DOHH2 (cell line): ENCODE measurements at regions not wholly inside any gene's neighbourhood (a gene's known extent, or its start where the extent isn't known, plus 50 kb on each side); places are given as distances from the start of the nearest gene placed in this dataset.

Experiments
- H3F3A ChIP-seq: fragments of 200-600 bp; sonication (generic), shearing (Covaris generic); 2 replicates; pipeline ENCODE4 v1.6.0; 2016; ENCODE audit warnings: antibody characterized with exemption, mild to moderate bottlenecking; ENCODE audit not compliant: control insufficient read depth, insufficient read depth
- H3K27ac ChIP-seq: fragments of 200-600 bp; sonication (generic); 2 replicates; pipeline ENCODE4 v1.5.1; 2014; ENCODE audit warnings: low read depth, mild to moderate bottlenecking, low read length, moderate library complexity
- H3K27me3 ChIP-seq: fragments of 200-600 bp; sonication (generic); 2 replicates; pipeline ENCODE4 v1.6.1; 2014; ENCODE audit warnings: mild to moderate bottlenecking, low read length, mixed read lengths; ENCODE audit not compliant: control insufficient read depth
- H3K36me3 ChIP-seq: fragments of 200-600 bp; sonication (generic); 2 replicates; pipeline ENCODE4 v1.6.1; 2014; ENCODE audit warnings: mild to moderate bottlenecking, low read length, moderate library complexity, mixed read lengths; ENCODE audit not compliant: control insufficient read depth
- H3K4me1 ChIP-seq: fragments of 200-600 bp; sonication (generic); 2 replicates; pipeline ENCODE4 v1.6.1; 2014; ENCODE audit warnings: mild to moderate bottlenecking, low read length, mixed read lengths; ENCODE audit not compliant: control insufficient read depth
- H3K4me2 ChIP-seq: fragments of 200-600 bp; sonication (generic); 2 replicates; pipeline ENCODE4 v1.6.0; 2014; ENCODE audit warnings: mild to moderate bottlenecking, low read length, moderate library complexity
- H3K4me3 ChIP-seq: fragments of 200-600 bp; sonication (generic); 2 replicates; pipeline ENCODE4 v1.5.1; 2014; ENCODE audit warnings: mild to moderate bottlenecking, low read length, mixed read lengths
- H3K79me2 ChIP-seq: fragments of 200-600 bp; sonication (generic); 2 replicates; pipeline ENCODE4 v1.6.1; 2014; ENCODE audit warnings: mild to moderate bottlenecking, low read length, mixed read lengths; ENCODE audit not compliant: control insufficient read depth
- H3K9me2 ChIP-seq: fragments of 200-600 bp; sonication (generic); replicated peaks from 2 replicates; pipeline ENCODE4 v1.6.1; 2014; ENCODE audit warnings: mild to moderate bottlenecking, low read length, mixed read lengths; ENCODE audit not compliant: control insufficient read depth
- H3K9me3 ChIP-seq: fragments of 200-600 bp; sonication (generic); 2 replicates; pipeline ENCODE4 v1.6.1; 2014; ENCODE audit warnings: antibody characterized with exemption, low read length, mixed read lengths; ENCODE audit not compliant: control insufficient read depth, insufficient read depth
- H4K20me1 ChIP-seq: fragments of 200-600 bp; sonication (generic); 2 replicates; pipeline ENCODE4 v1.6.0; 2014; ENCODE audit warnings: low read depth, mild to moderate bottlenecking, antibody characterized with exemption, low read length, moderate library complexity; ENCODE audit not compliant: control insufficient read depth, insufficient read depth
- EZH2phosphoT487 ChIP-seq: fragments of 200-600 bp; sonication (generic); IDR thresholded peaks from 2 replicates; pipeline ENCODE4 v1.6.1; 2017; ENCODE audit warnings: borderline replicate concordance, mild to moderate bottlenecking, antibody characterized with exemption, low read length, moderate library complexity, mixed read lengths
- TF ChIP-seq, protein P1 (sequence below): fragments of 200-600 bp; sonication (generic); IDR thresholded peaks from one replicate; pipeline ENCODE4 v1.5.1; 2014; ENCODE audit warnings: antibody characterized with exemption, mild to moderate bottlenecking, low read depth, low read length; ENCODE audit not compliant: poor library complexity, severe bottlenecking

DNA sequence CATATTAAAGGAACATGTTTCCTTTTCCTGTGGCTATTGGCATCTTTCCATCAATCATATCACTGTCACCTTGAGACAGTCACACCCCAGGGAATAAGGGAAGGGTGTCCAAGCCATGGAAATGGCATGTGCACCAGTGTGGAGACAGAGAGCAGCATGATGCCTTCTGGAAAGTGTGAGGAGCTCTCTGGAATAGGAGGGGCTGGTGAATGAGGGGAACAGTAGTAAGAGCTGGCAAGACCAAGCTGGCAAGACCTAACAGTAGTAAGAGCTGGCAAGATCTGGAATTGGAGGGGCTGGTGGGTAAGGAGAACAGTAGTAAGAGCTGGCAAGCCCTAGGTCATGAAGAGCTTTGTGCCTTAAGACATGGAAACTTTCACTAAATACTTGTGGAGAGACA, 186.7 kb downstream of the C1orf94 start:
- no peaks in the 10 kb centered on the region for H4K20me1 ChIP-seq
- no peaks in the 10 kb centered on the region for H3F3A ChIP-seq
- no peak overlapping the region for H3K27ac ChIP-seq
- H3K79me2 ChIP-seq, result no peaks in the 10 kb centered on the region
- H3K27me3 ChIP-seq, result no peaks in the 10 kb centered on the region; the same call in 1 of the 2 replicates
- H3K4me1 ChIP-seq, result no peaks in the 10 kb centered on the region
- H3K4me2 ChIP-seq, result no peak overlapping the region
- no peaks in the 10 kb centered on the region for H3K36me3 ChIP-seq
- no peak overlapping the region for H3K4me3 ChIP-seq
- TF ChIP-seq, protein P1, sequence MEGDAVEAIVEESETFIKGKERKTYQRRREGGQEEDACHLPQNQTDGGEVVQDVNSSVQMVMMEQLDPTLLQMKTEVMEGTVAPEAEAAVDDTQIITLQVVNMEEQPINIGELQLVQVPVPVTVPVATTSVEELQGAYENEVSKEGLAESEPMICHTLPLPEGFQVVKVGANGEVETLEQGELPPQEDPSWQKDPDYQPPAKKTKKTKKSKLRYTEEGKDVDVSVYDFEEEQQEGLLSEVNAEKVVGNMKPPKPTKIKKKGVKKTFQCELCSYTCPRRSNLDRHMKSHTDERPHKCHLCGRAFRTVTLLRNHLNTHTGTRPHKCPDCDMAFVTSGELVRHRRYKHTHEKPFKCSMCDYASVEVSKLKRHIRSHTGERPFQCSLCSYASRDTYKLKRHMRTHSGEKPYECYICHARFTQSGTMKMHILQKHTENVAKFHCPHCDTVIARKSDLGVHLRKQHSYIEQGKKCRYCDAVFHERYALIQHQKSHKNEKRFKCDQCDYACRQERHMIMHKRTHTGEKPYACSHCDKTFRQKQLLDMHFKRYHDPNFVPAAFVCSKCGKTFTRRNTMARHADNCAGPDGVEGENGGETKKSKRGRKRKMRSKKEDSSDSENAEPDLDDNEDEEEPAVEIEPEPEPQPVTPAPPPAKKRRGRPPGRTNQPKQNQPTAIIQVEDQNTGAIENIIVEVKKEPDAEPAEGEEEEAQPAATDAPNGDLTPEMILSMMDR, result no peak
- TF ChIP-seq EZH2phosphoT487, result no peak
- no peaks in the 10 kb centered on the region for H3K9me2 ChIP-seq
- H3K9me3 ChIP-seq, result no peaks in the 10 kb centered on the region

DNA sequence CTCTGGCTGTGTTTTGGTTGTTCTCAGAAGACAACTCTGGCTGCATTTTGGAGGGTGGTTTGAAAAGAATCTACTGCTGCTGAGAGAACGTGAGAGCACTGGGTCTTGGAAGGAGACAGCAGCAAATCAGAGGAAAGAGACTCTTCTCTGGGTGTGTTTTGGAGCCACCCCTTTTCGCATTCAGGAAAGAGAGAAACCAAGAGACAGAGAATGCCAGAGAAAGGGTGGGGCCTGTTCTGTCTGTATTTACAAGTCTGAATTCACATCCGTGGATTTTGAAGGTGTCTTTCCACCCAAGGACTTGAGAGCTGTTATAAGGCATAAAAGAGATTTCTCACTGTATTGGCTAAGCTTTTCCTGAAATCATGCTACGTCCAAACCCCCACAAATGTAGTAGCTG, 187.2 kb downstream of the C1orf94 start:
- Histone ChIP-seq H3K9me2 (no peaks in the 10 kb centered on the region), H3K36me3 (no peaks in the 10 kb centered on the region), H3K4me1 (no peaks in the 10 kb centered on the region), H3K27ac (no peak overlapping the region), H3K27me3 (no peaks in the 10 kb centered on the region; the same call in 1 of the 2 replicates), H3K9me3 (no peaks in the 10 kb centered on the region), H3K4me2 (no peak overlapping the region), H3F3A (no peaks in the 10 kb centered on the region), H3K79me2 (no peaks in the 10 kb centered on the region), H3K4me3 (no peak overlapping the region), H4K20me1 (no peaks in the 10 kb centered on the region)
- TF ChIP-seq, protein P1, result no peak
- TF ChIP-seq EZH2phosphoT487, result no peak

DNA sequence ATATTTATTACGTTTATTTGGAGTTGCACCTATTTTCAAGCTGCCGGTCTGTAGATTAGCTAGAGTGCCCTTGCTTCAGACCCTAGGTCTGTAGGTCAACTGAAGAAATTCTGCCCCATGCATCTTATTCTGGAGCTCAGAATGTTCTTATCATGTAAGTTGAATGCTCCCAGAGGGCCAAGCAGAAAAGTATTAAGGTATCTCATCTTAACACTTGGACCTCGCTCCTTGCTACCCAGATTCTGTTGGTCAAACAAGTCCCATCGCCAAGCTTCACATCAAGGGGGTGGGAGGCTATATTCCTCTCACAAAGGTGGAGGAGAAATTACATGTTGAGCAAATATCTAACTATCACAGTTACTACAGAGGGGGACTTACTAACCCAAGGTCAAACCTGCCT, 187.7 kb downstream of the C1orf94 start:
- Histone ChIP-seq H3K4me1 (no peaks in the 10 kb centered on the region), H3K27me3 (no peaks in the 10 kb centered on the region; the same call in 1 of the 2 replicates), H4K20me1 (no peaks in the 10 kb centered on the region), H3K27ac (no peak overlapping the region), H3K4me3 (no peak overlapping the region), H3F3A (no peaks in the 10 kb centered on the region), H3K4me2 (no peak overlapping the region), H3K9me3 (no peaks in the 10 kb centered on the region), H3K79me2 (no peaks in the 10 kb centered on the region), H3K36me3 (no peaks in the 10 kb centered on the region), H3K9me2 (no peaks in the 10 kb centered on the region)
- TF ChIP-seq, protein P1, result no peak
- no peak for TF ChIP-seq EZH2phosphoT487

DNA sequence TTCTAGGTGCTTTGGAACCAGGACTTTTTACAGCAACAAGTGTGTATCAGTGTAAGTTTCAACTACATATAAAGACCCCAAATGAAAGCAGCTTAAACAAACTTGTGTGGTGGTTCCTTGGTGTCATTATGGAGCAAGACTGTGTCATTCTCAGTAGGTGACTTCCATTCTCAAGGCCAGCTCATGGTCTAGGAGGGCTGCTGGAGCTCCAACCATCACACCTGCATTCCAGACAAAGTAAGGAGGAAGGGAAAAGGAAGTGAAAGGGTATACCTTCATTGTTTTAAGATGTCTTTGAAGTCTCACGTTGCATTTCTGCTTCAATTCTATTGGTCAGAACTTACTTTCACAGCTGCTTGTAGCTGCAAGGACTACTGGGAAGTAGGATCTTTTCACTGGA, 188.6 kb downstream of the C1orf94 start:
- TF ChIP-seq, protein P1, result no peak
- TF ChIP-seq EZH2phosphoT487, result no peak
- Histone ChIP-seq H3K4me1 (no peaks in the 10 kb centered on the region), H3K27ac (no peak overlapping the region), H3F3A (no peaks in the 10 kb centered on the region), H3K9me2 (no peaks in the 10 kb centered on the region), H3K4me3 (no peak overlapping the region), H3K4me2 (no peak overlapping the region), H4K20me1 (no peaks in the 10 kb centered on the region), H3K79me2 (no peaks in the 10 kb centered on the region), H3K9me3 (no peaks in the 10 kb centered on the region), H3K36me3 (no peaks in the 10 kb centered on the region), H3K27me3 (no peaks in the 10 kb centered on the region; the same call in 1 of the 2 replicates)
